22Rv1 (cell line): ENCODE measurements at regions not wholly inside any gene's neighbourhood (a gene's known extent, or its start where the extent isn't known, plus 50 kb on each side); places are given as distances from the start of the nearest gene placed in this dataset.
"Not testable (repeated sequence)": the region's sequence is repeated elsewhere in the genome, so short reads cannot be mapped to it uniquely, and the experiment has no call there.

Experiments
- H3K27ac ChIP-seq: fragments of 450-650 bp; 2 replicates; pipeline ENCODE4 v1.5.1; 2017
- CTCF ChIP-seq: fragments of 450-650 bp; IDR thresholded peaks from 2 replicates; pipeline ENCODE4 v1.5.1; 2017; ENCODE audit warnings: mild to moderate bottlenecking
- ZFX ChIP-seq: fragments of 450-650 bp; IDR thresholded peaks from 2 replicates; pipeline ENCODE4 v1.6.1; 2017; ENCODE audit warnings: antibody characterized with exemption, borderline replicate concordance

GRCh38 chr1:54474310-54475251 is 68.4 kb upstream of the SSBP3 start:
- TF ChIP-seq CTCF (no peak), ZFX (no peak)
- no peak overlapping the region for H3K27ac ChIP-seq

DNA sequence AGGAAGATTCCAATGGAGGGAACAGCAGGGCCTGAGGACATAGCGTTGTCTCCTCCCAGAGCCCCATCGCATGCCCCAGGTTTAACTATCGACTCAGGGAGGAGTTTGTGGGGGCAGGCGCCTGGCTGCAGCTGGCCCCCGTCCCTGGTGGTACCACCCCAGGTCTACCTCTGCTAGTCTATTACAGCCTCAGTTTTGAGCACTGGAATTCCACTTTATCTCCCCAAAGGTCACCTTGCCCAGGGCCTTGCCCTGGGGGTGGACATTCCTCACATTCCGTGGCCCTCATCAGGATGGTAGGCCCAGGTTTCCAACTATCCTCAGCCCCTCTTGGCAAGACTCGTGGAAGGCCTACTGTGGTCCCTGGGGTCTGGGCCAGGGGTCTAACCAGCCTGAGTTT is 65.4 kb upstream of the SSBP3 start:
- TF ChIP-seq CTCF (no peak), ZFX (no peak)
- H3K27ac ChIP-seq = no peak overlapping the region

DNA sequence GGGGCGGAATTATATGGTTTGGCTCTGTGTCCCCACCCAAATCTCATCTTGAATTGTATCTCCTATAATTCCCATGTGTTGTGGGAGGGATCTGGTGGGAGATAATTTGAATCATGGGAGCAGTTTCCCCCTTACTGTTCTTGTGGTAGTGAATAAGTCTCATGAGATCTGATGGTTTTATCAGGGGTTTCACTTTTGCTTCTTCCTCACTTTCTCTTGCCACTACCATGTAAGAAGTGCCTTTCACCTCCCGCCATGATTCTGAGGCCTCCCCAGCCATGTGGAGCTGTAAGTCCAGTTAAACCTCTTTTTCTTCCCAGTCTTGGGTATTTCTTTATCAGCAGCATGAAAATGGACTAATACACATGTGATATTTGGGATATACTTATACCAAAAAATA is 63.2 kb upstream of the SSBP3 start:
- H3K27ac ChIP-seq = not testable (repeated sequence)

DNA sequence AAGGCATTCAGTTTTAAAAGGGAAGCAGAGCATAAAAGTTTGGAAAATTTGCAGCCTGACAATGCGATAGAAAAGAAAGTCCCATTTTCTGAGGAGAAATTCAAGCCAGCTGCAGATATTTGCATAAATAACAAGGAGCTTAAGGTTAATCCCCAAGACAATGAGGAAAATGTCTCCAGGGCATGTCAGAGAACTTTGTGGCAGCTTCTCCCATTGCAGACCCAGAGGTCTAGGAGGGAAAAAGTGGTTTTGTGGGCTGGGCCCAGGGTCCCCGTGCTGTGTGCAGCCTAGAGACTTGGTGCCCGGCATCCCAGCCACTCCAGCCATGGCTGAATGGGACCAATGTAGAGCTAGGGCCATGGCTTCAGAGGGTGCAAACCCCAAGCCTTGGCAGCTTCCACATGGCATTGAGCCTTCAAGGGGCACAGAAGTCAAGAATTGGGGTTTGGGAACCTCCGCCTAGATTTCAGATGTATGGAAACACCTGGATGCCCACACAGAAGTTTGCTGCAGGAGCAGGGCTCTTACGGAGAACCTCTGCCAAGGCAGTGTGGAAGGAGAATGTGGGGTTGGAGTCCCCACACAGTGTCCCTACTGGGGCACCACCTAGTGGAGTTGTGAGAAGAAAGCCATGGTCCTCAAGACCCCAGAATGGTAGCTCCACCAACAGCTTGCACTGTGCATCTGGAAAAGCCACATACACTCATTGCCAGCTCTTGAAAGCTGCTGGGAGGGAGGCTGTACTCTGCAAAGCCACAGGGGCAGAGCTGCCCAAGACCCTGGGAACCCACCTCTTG is 62.3 kb upstream of the SSBP3 start:
- H3K27ac ChIP-seq = not testable (repeated sequence)

DNA sequence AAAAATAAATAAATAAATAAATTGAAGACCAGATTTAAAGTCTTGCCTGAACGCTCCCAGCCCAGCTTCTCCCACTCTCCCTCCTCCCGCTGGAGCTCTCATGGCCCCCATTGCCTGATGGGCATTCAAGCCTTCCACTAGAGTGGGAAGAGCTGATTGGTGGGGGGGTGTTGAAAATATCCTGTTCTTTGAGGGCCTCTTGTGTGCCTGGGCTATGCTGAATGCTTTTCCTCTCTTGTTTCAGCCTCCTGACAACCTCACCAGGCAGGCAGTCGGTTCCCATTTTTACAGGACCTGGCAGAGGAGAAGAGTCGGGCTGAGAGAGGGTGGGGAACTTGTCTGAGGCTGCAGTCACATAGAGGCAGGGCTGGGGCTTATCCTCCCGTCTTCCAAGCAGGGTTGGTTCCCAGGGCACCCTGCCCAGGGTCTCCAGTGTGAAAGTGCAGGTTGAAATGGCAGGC is 59.2 kb upstream of the SSBP3 start:
- no peak for TF ChIP-seq ZFX
- TF ChIP-seq CTCF = no peak
- no peak overlapping the region for H3K27ac ChIP-seq

GRCh38 chr1:54464477-54465146 is 58.4 kb upstream of the SSBP3 start:
- no peak overlapping the region for H3K27ac ChIP-seq
- TF ChIP-seq ZFX (no peak), CTCF (no peak)

- TF ChIP-seq CTCF (no peak), ZFX (no peak)
- H3K27ac ChIP-seq = no peak overlapping the region
Observed at GRCh38 chr1:54464031-54464476, 57.9 kb upstream of the SSBP3 start.
